SU-DHL-6 (cell line): ENCODE measurements at regions not wholly inside any gene's neighbourhood (a gene's known extent, or its start where the extent isn't known, plus 50 kb on each side); places are given as distances from the start of the nearest gene placed in this dataset.

Experiments
- H2AFZ ChIP-seq: fragments of 200-600 bp; sonication (generic); 2 replicates; pipeline ENCODE4 v1.6.1; 2014; ENCODE audit warnings: low read depth, mild to moderate bottlenecking, moderate library complexity, mixed read lengths, antibody characterized with exemption, low read length; ENCODE audit not compliant: severe bottlenecking
- H3F3A ChIP-seq: fragments of 200-600 bp; shearing (Covaris generic); 2 replicates; pipeline ENCODE4 v1.6.0; 2016; ENCODE audit warnings: antibody characterized with exemption, mild to moderate bottlenecking; ENCODE audit not compliant: insufficient read depth
- H3K27ac ChIP-seq: fragments of 200-600 bp; sonication (generic); 2 replicates; pipeline ENCODE4 v1.5.1; 2016; ENCODE audit warnings: low read depth, mild to moderate bottlenecking, low read length, moderate library complexity, mixed read lengths
- H3K27me3 ChIP-seq: fragments of 200-600 bp; sonication (generic), shearing (Covaris generic); 2 replicates; pipeline ENCODE4 v1.6.0; 2014; ENCODE audit warnings: mild to moderate bottlenecking, low read length
- H3K36me3 ChIP-seq: fragments of 200-600 bp; sonication (generic); 2 replicates; pipeline ENCODE4 v1.6.1; 2014; ENCODE audit warnings: mild to moderate bottlenecking, low read length, mixed read lengths
- H3K4me2 ChIP-seq: fragments of 300-600, 200-600 bp; shearing (Covaris generic), sonication (generic); 2 replicates; pipeline ENCODE4 v1.6.0; 2014; ENCODE audit warnings: low read length, low read depth, mild to moderate bottlenecking; ENCODE audit not compliant: poor library complexity, severe bottlenecking
- H3K4me3 ChIP-seq: fragments of 200-600 bp; sonication (generic); 2 replicates; pipeline ENCODE4 v1.5.1; 2014; ENCODE audit warnings: antibody characterized with exemption, low read length, mild to moderate bottlenecking, mixed read lengths; ENCODE audit not compliant: insufficient read depth, poor library complexity, severe bottlenecking
- H3K79me2 ChIP-seq: fragments of 200-600 bp; sonication (generic); 2 replicates; pipeline ENCODE4 v1.6.1; 2014; ENCODE audit warnings: mild to moderate bottlenecking, low read length, moderate library complexity; ENCODE audit not compliant: insufficient read depth
- H3K9ac ChIP-seq: fragments of 200-600 bp; sonication (generic); 2 replicates; pipeline ENCODE4 v1.7.0; 2014; ENCODE audit warnings: mild to moderate bottlenecking, low read length
- H3K9me2 ChIP-seq: fragments of 200-600 bp; sonication (generic); replicated peaks from 2 replicates; pipeline ENCODE4 v1.6.1; 2014; ENCODE audit warnings: low read length; ENCODE audit not compliant: insufficient read depth
- H3K9me3 ChIP-seq: fragments of 200-600 bp; sonication (generic); 2 replicates; pipeline ENCODE4 v1.6.1; 2014; ENCODE audit warnings: low read length, mixed read lengths; ENCODE audit not compliant: insufficient read depth
- H4K20me1 ChIP-seq: fragments of 200-600 bp; sonication (generic); 2 replicates; pipeline ENCODE4 v1.6.1; 2014; ENCODE audit warnings: low read depth, mild to moderate bottlenecking, antibody characterized with exemption, low read length, moderate library complexity, mixed read lengths
- EZH2phosphoT487 ChIP-seq: fragments of 200-600 bp; sonication (generic), shearing (Covaris generic); conservative IDR thresholded peaks from 2 replicates; pipeline ENCODE4 v1.6.1; 2018; ENCODE audit warnings: mild to moderate bottlenecking, antibody characterized with exemption, low read length, moderate library complexity, mixed read lengths
- TF ChIP-seq, protein P1 (sequence below): fragments of 200-600 bp; sonication (generic); IDR thresholded peaks from one replicate; pipeline ENCODE4 v1.5.1; 2017; ENCODE audit warnings: antibody characterized with exemption, mild to moderate bottlenecking, low read length, moderate library complexity; ENCODE audit not compliant: insufficient read depth, poor library complexity, severe bottlenecking

DNA sequence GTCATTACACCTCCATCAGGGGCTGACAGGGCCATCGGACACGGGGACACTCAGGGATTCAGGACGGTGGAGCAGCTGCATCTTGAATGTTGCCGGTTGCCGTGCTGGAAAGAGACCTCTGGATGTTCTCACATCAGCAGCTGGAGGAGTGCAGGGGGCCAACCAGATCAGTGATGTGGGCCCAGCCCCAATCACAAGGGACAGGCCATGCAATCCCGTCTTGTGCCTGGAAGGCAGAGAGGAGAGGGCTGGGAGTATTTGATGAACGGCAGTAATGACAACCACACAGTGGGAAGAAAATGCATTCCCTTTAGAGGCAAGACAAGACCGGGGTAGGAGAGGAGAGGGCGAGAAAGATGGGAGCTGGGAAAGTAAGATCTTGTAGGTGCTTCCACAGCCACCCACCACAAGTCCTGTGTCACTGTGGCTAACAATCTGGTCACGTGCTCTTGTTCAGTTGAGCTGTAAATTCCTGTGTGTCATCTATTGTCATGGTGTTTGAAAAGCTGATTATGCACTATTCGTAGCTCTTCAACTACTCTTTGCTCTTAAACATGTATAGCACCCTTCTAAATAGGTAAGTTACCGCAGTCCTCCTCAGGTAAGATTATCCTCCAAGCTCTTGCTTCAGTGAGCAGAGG lies 85.9 kb upstream of the LEP start:
- TF ChIP-seq, protein P1, sequence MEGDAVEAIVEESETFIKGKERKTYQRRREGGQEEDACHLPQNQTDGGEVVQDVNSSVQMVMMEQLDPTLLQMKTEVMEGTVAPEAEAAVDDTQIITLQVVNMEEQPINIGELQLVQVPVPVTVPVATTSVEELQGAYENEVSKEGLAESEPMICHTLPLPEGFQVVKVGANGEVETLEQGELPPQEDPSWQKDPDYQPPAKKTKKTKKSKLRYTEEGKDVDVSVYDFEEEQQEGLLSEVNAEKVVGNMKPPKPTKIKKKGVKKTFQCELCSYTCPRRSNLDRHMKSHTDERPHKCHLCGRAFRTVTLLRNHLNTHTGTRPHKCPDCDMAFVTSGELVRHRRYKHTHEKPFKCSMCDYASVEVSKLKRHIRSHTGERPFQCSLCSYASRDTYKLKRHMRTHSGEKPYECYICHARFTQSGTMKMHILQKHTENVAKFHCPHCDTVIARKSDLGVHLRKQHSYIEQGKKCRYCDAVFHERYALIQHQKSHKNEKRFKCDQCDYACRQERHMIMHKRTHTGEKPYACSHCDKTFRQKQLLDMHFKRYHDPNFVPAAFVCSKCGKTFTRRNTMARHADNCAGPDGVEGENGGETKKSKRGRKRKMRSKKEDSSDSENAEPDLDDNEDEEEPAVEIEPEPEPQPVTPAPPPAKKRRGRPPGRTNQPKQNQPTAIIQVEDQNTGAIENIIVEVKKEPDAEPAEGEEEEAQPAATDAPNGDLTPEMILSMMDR = no peak
- no peak for TF ChIP-seq EZH2phosphoT487
- Histone ChIP-seq H3K9me3 (no peaks in the 10 kb centered on the region), H3F3A (no peaks in the 10 kb centered on the region), H3K27ac (no peak overlapping the region), H3K9me2 (no peaks in the 10 kb centered on the region), H3K36me3 (no peaks in the 10 kb centered on the region), H3K4me3 (no peak overlapping the region), H3K79me2 (no peaks in the 10 kb centered on the region), H4K20me1 (no peaks in the 10 kb centered on the region), H2AFZ (no peak overlapping the region), H3K27me3 (no peaks in the 10 kb centered on the region), H3K9ac (no peak overlapping the region), H3K4me2 (no peak overlapping the region)

DNA sequence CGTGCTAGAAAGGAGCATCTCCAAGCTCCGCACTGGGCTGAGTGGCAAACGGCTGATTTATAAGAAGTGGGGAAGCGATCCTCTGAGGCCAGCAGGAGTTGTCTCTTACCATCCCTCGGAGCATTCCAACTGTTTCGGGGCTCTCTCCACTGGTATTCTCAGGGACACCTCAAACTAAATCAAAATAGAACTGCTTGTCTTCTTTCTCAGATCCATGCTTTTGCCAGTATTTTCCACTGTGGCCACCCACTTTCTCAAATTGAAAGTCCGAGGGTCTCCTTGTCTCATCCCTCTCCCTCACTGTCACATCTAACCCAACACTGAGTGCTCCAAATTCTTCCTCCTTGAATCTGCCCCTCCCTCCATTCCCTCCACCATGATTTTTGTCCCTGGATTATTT lies 83.2 kb upstream of the LEP start:
- H3K27ac ChIP-seq = no peak overlapping the region
- H3F3A ChIP-seq = no peaks in the 10 kb centered on the region
- no peaks in the 10 kb centered on the region for H4K20me1 ChIP-seq
- no peak overlapping the region for H3K9ac ChIP-seq
- no peaks in the 10 kb centered on the region for H3K36me3 ChIP-seq
- TF ChIP-seq, protein P1 = no peak
- no peak for TF ChIP-seq EZH2phosphoT487
- H3K9me2 ChIP-seq = no peaks in the 10 kb centered on the region
- no peak overlapping the region for H3K4me2 ChIP-seq
- no peaks in the 10 kb centered on the region for H3K79me2 ChIP-seq
- no peaks in the 10 kb centered on the region for H3K9me3 ChIP-seq
- H3K4me3 ChIP-seq = no peak overlapping the region
- H2AFZ ChIP-seq = no peak overlapping the region
- H3K27me3 ChIP-seq = no peaks in the 10 kb centered on the region

DNA sequence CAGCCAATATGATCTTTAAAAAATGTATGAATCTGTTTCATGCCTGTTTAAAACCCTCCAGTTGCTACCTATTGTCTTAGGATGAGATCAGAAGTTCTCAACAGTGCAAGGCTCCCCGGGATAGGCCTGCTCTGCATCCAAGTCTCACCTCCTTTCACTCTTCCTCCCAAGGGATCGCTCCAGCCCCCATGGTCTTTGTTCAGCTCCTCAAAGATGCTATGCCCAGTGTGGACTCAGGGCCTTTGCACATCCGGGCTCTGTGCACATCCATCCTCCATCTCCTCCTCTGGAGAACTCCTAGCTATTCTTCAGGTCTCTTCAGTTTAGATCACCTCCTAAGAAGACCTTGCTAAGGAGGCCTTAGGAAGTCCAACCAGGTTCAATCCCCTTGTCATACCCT lies 82.7 kb upstream of the LEP start:
- Histone ChIP-seq H3K9me3 (no peaks in the 10 kb centered on the region), H3F3A (no peaks in the 10 kb centered on the region), H3K4me3 (no peak overlapping the region), H3K36me3 (no peaks in the 10 kb centered on the region), H3K9me2 (no peaks in the 10 kb centered on the region), H3K79me2 (no peaks in the 10 kb centered on the region), H3K4me2 (no peak overlapping the region), H3K27me3 (no peaks in the 10 kb centered on the region), H3K9ac (no peak overlapping the region), H4K20me1 (no peaks in the 10 kb centered on the region), H3K27ac (no peak overlapping the region), H2AFZ (no peak overlapping the region)
- TF ChIP-seq EZH2phosphoT487 = no peak

DNA sequence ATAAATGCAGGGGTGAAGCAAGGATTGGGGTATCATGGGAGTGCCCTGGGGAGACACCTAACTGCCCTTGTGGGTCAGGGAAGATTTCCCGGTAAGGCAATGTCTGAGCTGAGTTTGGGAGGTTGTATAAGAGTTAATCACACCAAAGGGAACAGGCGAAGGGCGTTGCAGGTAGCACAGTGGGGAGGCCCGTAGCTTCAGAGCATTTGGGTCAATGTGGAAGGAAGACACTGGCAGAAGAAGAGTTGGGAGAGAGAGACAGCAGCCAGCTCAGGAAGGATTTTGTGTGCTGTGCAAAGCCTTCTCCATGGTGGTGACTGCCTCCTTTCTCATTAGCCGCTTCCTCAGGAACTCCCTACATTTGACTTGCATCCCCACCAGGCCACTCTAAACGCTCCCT lies 80.8 kb upstream of the LEP start:
- Histone ChIP-seq H3K27me3 (no peaks in the 10 kb centered on the region), H3K9ac (no peak overlapping the region), H3K36me3 (no peaks in the 10 kb centered on the region)

More for the DNA sequence above, 80.8 kb upstream of the LEP start:
- Histone ChIP-seq H4K20me1 (no peaks in the 10 kb centered on the region), H3K79me2 (no peaks in the 10 kb centered on the region), H3K27ac (no peak overlapping the region), H3F3A (no peaks in the 10 kb centered on the region), H3K4me3 (no peak overlapping the region), H2AFZ (no peak overlapping the region), H3K9me2 (no peaks in the 10 kb centered on the region), H3K9me3 (no peaks in the 10 kb centered on the region), H3K4me2 (no peak overlapping the region)
- TF ChIP-seq, protein P1 = no peak
- TF ChIP-seq EZH2phosphoT487 = no peak
